Neural progenitor cell (in vitro differentiated cells): ENCODE measurements at regions not wholly inside any gene's neighbourhood (a gene's known extent, or its start where the extent isn't known, plus 50 kb on each side); places are given as distances from the start of the nearest gene placed in this dataset.

ENCODE experiments used
- DNase-seq: peaks from one replicate; pipeline ENCODE4 v3.0.0-alpha.2; 2016; ENCODE audit warnings: low spot score
- H2AFZ ChIP-seq: fragments of 200-600 bp; sonication (generic); replicated peaks from 2 replicates; pipeline ENCODE4 v1.6.1; 2016; ENCODE audit warnings: antibody characterized with exemption
- H3F3A ChIP-seq: fragments of 200-600 bp; sonication (generic); 2 replicates; pipeline ENCODE4 v1.6.1; 2016; ENCODE audit warnings: antibody characterized with exemption, low read depth
- H3K27ac ChIP-seq: fragments of 200-600 bp; sonication (generic); 2 replicates; pipeline ENCODE4 v1.5.1; 2016; ENCODE audit warnings: mild to moderate bottlenecking
- H3K27me3 ChIP-seq: fragments of 200-600 bp; sonication (generic); 2 replicates; pipeline ENCODE4 v1.6.1; 2016; ENCODE audit warnings: mild to moderate bottlenecking, moderate library complexity
- H3K36me3 ChIP-seq: fragments of 200-600 bp; sonication (generic); 2 replicates; pipeline ENCODE4 v1.5.1; 2016
- H3K4me1 ChIP-seq: fragments of 200-600 bp; sonication (generic); 2 replicates; pipeline ENCODE4 v1.6.1; 2016; ENCODE audit warnings: mixed run types
- H3K4me2 ChIP-seq: fragments of 200-600 bp; sonication (generic); 2 replicates; pipeline ENCODE4 v1.6.1; 2016
- H3K4me3 ChIP-seq: fragments of 200-600 bp; sonication (generic); 2 replicates; pipeline ENCODE4 v1.5.1; 2016
- H3K79me2 ChIP-seq: fragments of 200-600 bp; sonication (generic); 2 replicates; pipeline ENCODE4 v1.6.1; 2016; ENCODE audit warnings: low read depth
- H3K9ac ChIP-seq: fragments of 200-600 bp; sonication (generic); 2 replicates; pipeline ENCODE4 v1.6.1; 2016
- H3K9me3 ChIP-seq: fragments of 200-600 bp; sonication (generic); 2 replicates; pipeline ENCODE4 v1.5.1; 2016; ENCODE audit warnings: low read depth
- H4K20me1 ChIP-seq: fragments of 200-600 bp; sonication (generic); 2 replicates; pipeline ENCODE4 v1.6.1; 2016; ENCODE audit warnings: low read depth
- H3K27ac Mint-ChIP-seq: 3 replicates; pipeline ENCODE4 v1.8.0; 2021; ENCODE audit warnings: mixed read lengths
- H3K27me3 Mint-ChIP-seq: 2 replicates; pipeline ENCODE4 v1.8.0; 2022; ENCODE audit warnings: low read depth, mild to moderate bottlenecking, inconsistent platforms, moderate library complexity, mixed read lengths; ENCODE audit not compliant: insufficient read depth
- H3K36me3 Mint-ChIP-seq: 3 replicates; pipeline ENCODE4 v1.8.0; 2021; ENCODE audit warnings: mixed read lengths
- H3K4me1 Mint-ChIP-seq: 3 replicates; pipeline ENCODE4 v1.8.0; 2021; ENCODE audit warnings: mixed read lengths
- H3K4me3 Mint-ChIP-seq: 3 replicates; pipeline ENCODE4 v1.8.0; 2021; ENCODE audit warnings: mild to moderate bottlenecking, moderate library complexity, mixed read lengths
- H3K9me3 Mint-ChIP-seq: 3 replicates; pipeline ENCODE4 v1.8.0; 2020; ENCODE audit warnings: mixed read lengths
- CTCF ChIP-seq: fragments of 200-600 bp; sonication (generic); IDR thresholded peaks from 2 replicates; pipeline ENCODE4 v1.5.1; 2017; ENCODE audit warnings: antibody characterized with exemption, mild to moderate bottlenecking
- EZH2 ChIP-seq: fragments of 200-600 bp; sonication (generic); IDR thresholded peaks from 2 replicates; pipeline ENCODE4 v1.6.1; 2017; ENCODE audit warnings: antibody characterized with exemption, mild to moderate bottlenecking, moderate library complexity
- EZH2phosphoT487 ChIP-seq: fragments of 200-600 bp; sonication (generic); IDR thresholded peaks from 2 replicates; pipeline ENCODE4 v1.6.1; 2017; ENCODE audit warnings: antibody characterized with exemption

- H3K4me3 ChIP-seq, result no peak overlapping the region
- Mint-ChIP-seq H3K4me3 (no peak overlapping the region), H3K4me1 (no peaks in the 10 kb centered on the region), H3K27me3 (no peaks in the 10 kb centered on the region), H3K9me3 (peaks cover 11% of the 10 kb centered on the region), H3K27ac (no peak overlapping the region), H3K36me3 (no peaks in the 10 kb centered on the region)
- H3K27ac ChIP-seq, result no peak overlapping the region
- no peaks in the 10 kb centered on the region for H4K20me1 ChIP-seq
- no peaks in the 10 kb centered on the region for H3K27me3 ChIP-seq
- H3K9me3 ChIP-seq, result peaks cover 12% of the 10 kb centered on the region
- no peaks in the 10 kb centered on the region for H3K36me3 ChIP-seq
- H3K79me2 ChIP-seq, result no peaks in the 10 kb centered on the region
- no peaks in the 10 kb centered on the region for H3F3A ChIP-seq
- TF ChIP-seq EZH2phosphoT487, result no peak
- TF ChIP-seq CTCF, result no peak
- no peak for TF ChIP-seq EZH2
- H3K9ac ChIP-seq, result no peak overlapping the region
- no peak overlapping the region for H2AFZ ChIP-seq
- no peak overlapping the region for H3K4me2 ChIP-seq
- H3K4me1 ChIP-seq, result no peaks in the 10 kb centered on the region
- no peak for DNase-seq
Measured at GRCh38 chr6:164554700-164555476, 754.5 kb downstream of the C6orf118 start.

- TF ChIP-seq EZH2phosphoT487 (no peak), CTCF (no peak), EZH2 (no peak)
- H2AFZ ChIP-seq, result no peak overlapping the region
- peaks cover 5% of the 10 kb centered on the region for H3K9me3 ChIP-seq
- H3K4me1 ChIP-seq, result no peaks in the 10 kb centered on the region
- H3K27me3 ChIP-seq, result no peaks in the 10 kb centered on the region
- no peak overlapping the region for H3K4me2 ChIP-seq
- Mint-ChIP-seq H3K9me3 (peaks cover 13% of the 10 kb centered on the region), H3K4me3 (no peak overlapping the region), H3K36me3 (no peaks in the 10 kb centered on the region), H3K27ac (no peak overlapping the region), H3K27me3 (no peaks in the 10 kb centered on the region), H3K4me1 (no peaks in the 10 kb centered on the region)
- H3K79me2 ChIP-seq, result no peaks in the 10 kb centered on the region
- H3K4me3 ChIP-seq, result no peak overlapping the region
- no peak for DNase-seq
- no peaks in the 10 kb centered on the region for H3F3A ChIP-seq
- H3K9ac ChIP-seq, result no peak overlapping the region
- H4K20me1 ChIP-seq, result no peaks in the 10 kb centered on the region
- H3K36me3 ChIP-seq, result no peaks in the 10 kb centered on the region
- H3K27ac ChIP-seq, result no peak overlapping the region
Measured at GRCh38 chr6:164554226-164554625, 755.2 kb downstream of the C6orf118 start.

- no peak overlapping the region for H3K27ac Mint-ChIP-seq
- Histone ChIP-seq H3K9me3 (no peaks in the 10 kb centered on the region), H3K27ac (no peak overlapping the region), H2AFZ (no peak overlapping the region), H3K4me3 (no peak overlapping the region), H3K79me2 (no peaks in the 10 kb centered on the region), H3K36me3 (no peaks in the 10 kb centered on the region), H3K27me3 (no peaks in the 10 kb centered on the region), H3K9ac (no peak overlapping the region), H3K4me1 (no peaks in the 10 kb centered on the region), H3F3A (no peaks in the 10 kb centered on the region), H4K20me1 (no peaks in the 10 kb centered on the region), H3K4me2 (no peak overlapping the region)
- no peak for TF ChIP-seq CTCF
- TF ChIP-seq EZH2phosphoT487, result no peak
- TF ChIP-seq EZH2, result no peak
- peaks cover 10% of the 10 kb centered on the region for H3K9me3 Mint-ChIP-seq
- no peaks in the 10 kb centered on the region for H3K4me1 Mint-ChIP-seq
- H3K27me3 Mint-ChIP-seq, result no peaks in the 10 kb centered on the region
- H3K36me3 Mint-ChIP-seq, result no peaks in the 10 kb centered on the region
- no peak overlapping the region for H3K4me3 Mint-ChIP-seq
- no peak for DNase-seq
Measured at GRCh38 chr6:164551706-164552105, 757.7 kb downstream of the C6orf118 start.
